ENCODE measurements at regions not wholly inside any gene's neighbourhood (a gene's known extent, or its start where the extent isn't known, plus 50 kb on each side); places are given as distances from the start of the nearest gene placed in this dataset.
"Not testable (repeated sequence)": the region's sequence is repeated elsewhere in the genome, so short reads cannot be mapped to it uniquely, and the experiment has no call there.

GRCh38 chr4:56142088-56142487 is 193.3 kb downstream of the CEP135 start:
- no peak for DNase-seq (ENCODE audit: low spot score)

- no peak for DNase-seq (ENCODE audit: low spot score)
Observed at GRCh38 chr4:56139241-56139827, 190.6 kb downstream of the CEP135 start.

- not testable (repeated sequence) for DNase-seq (ENCODE audit: low spot score)
Observed at GRCh38 chr4:56134834-56135233, 186.1 kb downstream of the CEP135 start.

- DNase-seq (ENCODE audit: low spot score) = no peak
Observed at GRCh38 chr4:56134266-56134665, 185.5 kb downstream of the CEP135 start.

GRCh38 chr4:56132835-56133234 is 184.1 kb downstream of the CEP135 start:
- DNase-seq (ENCODE audit: low spot score) = no peak

- DNase-seq (ENCODE audit: low spot score) = not testable (repeated sequence)
Observed at GRCh38 chr4:56132188-56132587, 183.4 kb downstream of the CEP135 start.

GRCh38 chr4:56130606-56131155 is 181.9 kb downstream of the CEP135 start:
- DNase-seq (ENCODE audit: low spot score) = peak; percentile 13

- DNase-seq (ENCODE audit: low spot score) = peak; percentile 20
Observed at GRCh38 chr4:56129431-56129861, 180.7 kb downstream of the CEP135 start.

GRCh38 chr4:56128213-56128612 is 179.5 kb downstream of the CEP135 start:
- DNase-seq (ENCODE audit: low spot score) = no peak

- DNase-seq (ENCODE audit: low spot score) = no peak
Observed at GRCh38 chr4:56127716-56128115, 179.0 kb downstream of the CEP135 start.

- DNase-seq (ENCODE audit: low spot score) = no peak
Observed at GRCh38 chr4:56123547-56123946, 174.8 kb downstream of the CEP135 start.

- DNase-seq (ENCODE audit: low spot score) = no peak
Observed at GRCh38 chr4:56123051-56123450, 174.3 kb downstream of the CEP135 start.

- no peak for DNase-seq (ENCODE audit: low spot score)
Observed at GRCh38 chr4:56118845-56119244, 170.1 kb downstream of the CEP135 start.

- DNase-seq (ENCODE audit: low spot score) = no peak
Observed at GRCh38 chr4:56118055-56118454, 169.3 kb downstream of the CEP135 start.

GRCh38 chr4:56115898-56116297 is 167.2 kb downstream of the CEP135 start:
- DNase-seq (ENCODE audit: low spot score) = no peak

- DNase-seq (ENCODE audit: low spot score) = no peak
Observed at GRCh38 chr4:56112377-56112776, 163.6 kb downstream of the CEP135 start.

GRCh38 chr4:56106180-56107147 is 157.7 kb downstream of the CEP135 start:
- no peak for DNase-seq (ENCODE audit: low spot score)

GRCh38 chr4:56104188-56104587 is 155.4 kb downstream of the CEP135 start:
- DNase-seq (ENCODE audit: low spot score) = no peak

- DNase-seq (ENCODE audit: low spot score) = no peak
Observed at GRCh38 chr4:56102601-56103000, 153.9 kb downstream of the CEP135 start.

GRCh38 chr4:56099378-56099786 is 150.6 kb downstream of the CEP135 start:
- no peak for DNase-seq (ENCODE audit: low spot score)

GRCh38 chr4:56093576-56093975 is 144.8 kb downstream of the CEP135 start:
- DNase-seq (ENCODE audit: low spot score) = no peak

GRCh38 chr4:56092540-56092939 is 143.8 kb downstream of the CEP135 start:
- DNase-seq (ENCODE audit: low spot score) = no peak

- no peak for DNase-seq (ENCODE audit: low spot score)
Observed at GRCh38 chr4:56086561-56086960, 137.8 kb downstream of the CEP135 start.
